ENCODE measurements at regions not wholly inside any gene's neighbourhood (a gene's known extent, or its start where the extent isn't known, plus 50 kb on each side); places are given as distances from the start of the nearest gene placed in this dataset.
"Not testable (repeated sequence)": the region's sequence is repeated elsewhere in the genome, so short reads cannot be mapped to it uniquely, and the experiment has no call there.

GRCh38 chr10:57113545-57113944, 752.5 kb upstream of the ZWINT start:
- DNase-seq = no peak

GRCh38 chr10:57102236-57102635, 741.2 kb upstream of the ZWINT start:
- DNase-seq = no peak

- no peak for DNase-seq
Measured at GRCh38 chr10:57098146-57098545, 737.1 kb upstream of the ZWINT start.

- no peak for DNase-seq
Measured at GRCh38 chr10:57096044-57096443, 735.0 kb upstream of the ZWINT start.

GRCh38 chr10:57094965-57095364, 733.9 kb upstream of the ZWINT start:
- DNase-seq = no peak

- no peak for DNase-seq
Measured at GRCh38 chr10:57094083-57094482, 733.0 kb upstream of the ZWINT start.

GRCh38 chr10:57053530-57053929, 692.5 kb upstream of the ZWINT start:
- DNase-seq = no peak

GRCh38 chr10:57049096-57049495, 688.0 kb upstream of the ZWINT start:
- no peak for DNase-seq

GRCh38 chr10:57038531-57038930, 677.5 kb upstream of the ZWINT start:
- DNase-seq = no peak

- DNase-seq = no peak
Measured at GRCh38 chr10:57035310-57035709, 674.3 kb upstream of the ZWINT start.

- DNase-seq = not testable (repeated sequence)
Measured at GRCh38 chr10:57032301-57032700, 671.2 kb upstream of the ZWINT start.

- DNase-seq = no peak
Measured at GRCh38 chr10:57031346-57031745, 670.3 kb upstream of the ZWINT start.

- DNase-seq = no peak
Measured at GRCh38 chr10:57026307-57026706, 665.2 kb upstream of the ZWINT start.

- DNase-seq = no peak
Measured at GRCh38 chr10:57023626-57024025, 662.6 kb upstream of the ZWINT start.

- no peak for DNase-seq
Measured at GRCh38 chr10:57018452-57018851, 657.4 kb upstream of the ZWINT start.

- DNase-seq = no peak
Measured at GRCh38 chr10:57017356-57018037, 656.4 kb upstream of the ZWINT start.

- DNase-seq = no peak
Measured at GRCh38 chr10:57015595-57016318, 654.7 kb upstream of the ZWINT start.

- DNase-seq = no peak
Measured at GRCh38 chr10:57015187-57015586, 654.1 kb upstream of the ZWINT start.

GRCh38 chr10:57014758-57015157, 653.7 kb upstream of the ZWINT start:
- DNase-seq = no peak

GRCh38 chr10:57008189-57008588, 647.1 kb upstream of the ZWINT start:
- no peak for DNase-seq

- no peak for DNase-seq
Measured at GRCh38 chr10:56991591-56992069, 630.6 kb upstream of the ZWINT start.

- DNase-seq = no peak
Measured at GRCh38 chr10:56975513-56975912, 614.5 kb upstream of the ZWINT start.

- no peak for DNase-seq
Measured at GRCh38 chr10:56973766-56974165, 612.7 kb upstream of the ZWINT start.

- no peak for DNase-seq
Measured at GRCh38 chr10:56943221-56943755, 582.2 kb upstream of the ZWINT start.

All from stimulated activated CD8-positive, alpha-beta memory T cell treated with anti-CD3 and anti-CD28 coated beads, Interleukin-4, amount 100 ng/mL, for 48 hours (primary cell).